PC-9 (cell line): ENCODE measurements at regions not wholly inside any gene's neighbourhood (a gene's known extent, or its start where the extent isn't known, plus 50 kb on each side); places are given as distances from the start of the nearest gene placed in this dataset.

Experiments used
- BruUV-seq: library from RNA; stranded (reverse); fragments of 400-500 nt; replicated peaks from 2 replicates; lab custom pipeline; 2021; lab: Mats Ljungman, UMichigan
- CTCF ChIA-PET: fragments of 300-600 bp; sonication (Branson Sonifier 250); formaldehyde crosslinking; loops from one replicate; lab custom pipeline; 2022; ENCODE audit warnings: antibody characterized with exemption; lab: Charles Lee
- POLR2A ChIA-PET: fragments of 300-600 bp; sonication (Branson Sonifier 250); formaldehyde crosslinking; loops from one replicate; lab custom pipeline; 2022; ENCODE audit warnings: antibody characterized with exemption; ENCODE audit not compliant: unreplicated experiment; lab: Charles Lee
- DNase-seq, 2 experiments: peaks; one replicate each; pipeline versions ENCODE4 v3.0.0 to v3.0.0-alpha.2; 2015 to 2022; ENCODE audit warnings: mixed read lengths in 1 of 2
- H2AFZ ChIP-seq: fragments of 200-600 bp; sonication (generic); 2 replicates; pipeline ENCODE4 v1.8.1; 2017; ENCODE audit warnings: antibody characterized with exemption
- H3F3A ChIP-seq: fragments of 200-600 bp; sonication (generic); 2 replicates; pipeline ENCODE4 v1.8.1; 2017; ENCODE audit warnings: antibody characterized with exemption, mild to moderate bottlenecking, low read depth; ENCODE audit not compliant: insufficient read depth
- H3K27ac ChIP-seq: fragments of 200-600 bp; sonication (generic); 2 replicates; pipeline ENCODE4 v1.6.1; 2016; ENCODE audit warnings: mixed run types
- H3K27me3 ChIP-seq: fragments of 200-600 bp; sonication (generic); 2 replicates; pipeline ENCODE4 v1.6.1; 2016; ENCODE audit warnings: low read depth, mixed run types; ENCODE audit not compliant: insufficient read depth
- H3K36me3 ChIP-seq: fragments of 200-600 bp; sonication (generic); 2 replicates; pipeline ENCODE4 v1.6.1; 2016; ENCODE audit warnings: low read depth, mixed run types
- H3K4me1 ChIP-seq: fragments of 200-600 bp; sonication (generic); replicated peaks from 2 replicates; pipeline ENCODE4 v1.6.1; 2016; ENCODE audit warnings: mixed run types; ENCODE audit not compliant: insufficient read depth
- H3K4me2 ChIP-seq: fragments of 200-600 bp; sonication (generic); 2 replicates; pipeline ENCODE4 v1.6.1; 2017; ENCODE audit warnings: mixed run types
- H3K4me3 ChIP-seq: fragments of 200-600 bp; sonication (generic); 2 replicates; pipeline ENCODE4 v1.6.1; 2016; ENCODE audit warnings: mixed run types
- H3K79me2 ChIP-seq: fragments of 200-600 bp; sonication (generic); 2 replicates; pipeline ENCODE4 v1.6.1; 2017; ENCODE audit warnings: low read depth, mixed run types
- H3K9me2 ChIP-seq: fragments of 200-600 bp; sonication (generic); 2 replicates; pipeline ENCODE4 v1.8.1; 2017; ENCODE audit warnings: mild to moderate bottlenecking; ENCODE audit not compliant: insufficient read depth
- H3K9me3 ChIP-seq: fragments of 200-600 bp; sonication (generic); 2 replicates; pipeline ENCODE4 v1.8.1; 2016; ENCODE audit warnings: low read depth; ENCODE audit not compliant: insufficient read depth
- H4K20me1 ChIP-seq: fragments of 200-600 bp; sonication (generic); 2 replicates; pipeline ENCODE4 v1.8.1; 2017; ENCODE audit not compliant: insufficient read depth
- EZH2 ChIP-seq: fragments of 200-600 bp; sonication (generic); IDR thresholded peaks from 2 replicates; pipeline ENCODE4 v1.8.0; 2017; ENCODE audit warnings: antibody characterized with exemption, low read depth
- intact Hi-C: fragments of 100-400 bp; cut with micrococcal nuclease; formaldehyde crosslinking; loops from one replicate; pipeline ENCODE4 v1.10.0; 2022; ENCODE audit not compliant: unreplicated experiment
- TF ChIP-seq, protein P1 (sequence below): fragments of 200-600 bp; sonication (generic); conservative IDR thresholded peaks from 2 replicates; pipeline ENCODE4 v1.6.1; 2017; ENCODE audit warnings: mixed run types, antibody characterized with exemption, mild to moderate bottlenecking, moderate library complexity

DNA sequence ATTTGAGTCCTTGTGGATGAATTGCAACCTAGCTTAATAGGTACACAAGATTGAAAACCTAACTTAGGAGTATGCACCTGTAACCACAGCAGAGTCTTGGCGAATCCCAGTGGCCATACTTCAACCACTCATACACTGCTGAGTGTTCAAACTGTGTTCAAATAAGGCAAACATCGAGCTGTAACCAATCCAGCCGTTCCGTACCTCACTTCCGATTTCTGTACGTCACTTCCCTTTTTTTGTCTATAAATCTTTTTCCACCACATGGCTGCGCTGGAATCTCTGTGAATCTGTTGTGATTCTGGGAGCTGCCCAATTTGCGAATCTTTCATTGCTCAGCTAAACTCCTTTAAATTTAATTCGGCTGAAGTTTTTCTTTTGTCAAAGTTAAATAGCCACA lies 190.6 kb downstream of the MAF start:
- Histone ChIP-seq H3K4me2 (no peak overlapping the region), H3K27ac (no peak overlapping the region), H3K36me3 (no peaks in the 10 kb centered on the region), H3K9me3 (no peaks in the 10 kb centered on the region), H3K4me1 (no peaks in the 10 kb centered on the region), H3F3A (no peaks in the 10 kb centered on the region), H4K20me1 (no peaks in the 10 kb centered on the region), H3K4me3 (no peak overlapping the region), H3K79me2 (no peaks in the 10 kb centered on the region), H3K9me2 (no peaks in the 10 kb centered on the region), H2AFZ (no peak overlapping the region), H3K27me3 (peaks cover 42% of the 10 kb centered on the region)
- no peak for DNase-seq
- POLR2A ChIA-PET, result no interaction called here
- intact Hi-C loops, result no loop called here
- TF ChIP-seq, protein P1, sequence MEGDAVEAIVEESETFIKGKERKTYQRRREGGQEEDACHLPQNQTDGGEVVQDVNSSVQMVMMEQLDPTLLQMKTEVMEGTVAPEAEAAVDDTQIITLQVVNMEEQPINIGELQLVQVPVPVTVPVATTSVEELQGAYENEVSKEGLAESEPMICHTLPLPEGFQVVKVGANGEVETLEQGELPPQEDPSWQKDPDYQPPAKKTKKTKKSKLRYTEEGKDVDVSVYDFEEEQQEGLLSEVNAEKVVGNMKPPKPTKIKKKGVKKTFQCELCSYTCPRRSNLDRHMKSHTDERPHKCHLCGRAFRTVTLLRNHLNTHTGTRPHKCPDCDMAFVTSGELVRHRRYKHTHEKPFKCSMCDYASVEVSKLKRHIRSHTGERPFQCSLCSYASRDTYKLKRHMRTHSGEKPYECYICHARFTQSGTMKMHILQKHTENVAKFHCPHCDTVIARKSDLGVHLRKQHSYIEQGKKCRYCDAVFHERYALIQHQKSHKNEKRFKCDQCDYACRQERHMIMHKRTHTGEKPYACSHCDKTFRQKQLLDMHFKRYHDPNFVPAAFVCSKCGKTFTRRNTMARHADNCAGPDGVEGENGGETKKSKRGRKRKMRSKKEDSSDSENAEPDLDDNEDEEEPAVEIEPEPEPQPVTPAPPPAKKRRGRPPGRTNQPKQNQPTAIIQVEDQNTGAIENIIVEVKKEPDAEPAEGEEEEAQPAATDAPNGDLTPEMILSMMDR, result no peak
- TF ChIP-seq EZH2, result no peak
- BruUV-seq, result no TSS peak
- CTCF ChIA-PET, result no interaction called here

DNA sequence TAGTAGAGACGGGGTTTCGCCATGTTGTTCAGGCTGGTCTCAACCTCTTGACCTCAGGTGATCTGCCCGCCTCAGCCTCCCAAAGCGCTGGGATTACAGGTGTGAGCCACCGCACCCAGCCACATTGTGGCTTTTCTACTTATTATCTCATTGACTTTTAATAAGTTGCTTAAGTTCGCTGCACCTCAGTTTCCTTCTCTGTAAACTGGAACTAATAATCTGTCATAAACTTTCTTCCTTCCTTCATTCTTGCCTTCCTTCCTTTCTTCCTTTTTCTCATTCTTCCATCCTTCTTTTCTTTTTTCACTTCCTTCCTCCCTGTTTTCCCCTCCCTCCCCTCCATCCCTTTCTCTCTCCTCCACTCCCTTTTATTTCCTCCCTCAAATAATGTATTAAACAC lies 192.2 kb downstream of the MAF start:
- Histone ChIP-seq H3K9me3 (no peaks in the 10 kb centered on the region), H2AFZ (no peak overlapping the region), H3K9me2 (no peaks in the 10 kb centered on the region), H3K27ac (no peak overlapping the region), H3K4me2 (no peak overlapping the region), H3K4me3 (no peak overlapping the region), H3F3A (no peaks in the 10 kb centered on the region), H3K79me2 (no peaks in the 10 kb centered on the region), H3K4me1 (no peaks in the 10 kb centered on the region), H4K20me1 (no peaks in the 10 kb centered on the region), H3K27me3 (peaks cover 40% of the 10 kb centered on the region), H3K36me3 (no peaks in the 10 kb centered on the region)
- no TSS peak for BruUV-seq
- intact Hi-C loops, result no loop called here
- TF ChIP-seq, protein P1, result no peak
- no peak for TF ChIP-seq EZH2
- no peak for DNase-seq
- POLR2A ChIA-PET, result no interaction called here
- CTCF ChIA-PET, result no interaction called here

DNA sequence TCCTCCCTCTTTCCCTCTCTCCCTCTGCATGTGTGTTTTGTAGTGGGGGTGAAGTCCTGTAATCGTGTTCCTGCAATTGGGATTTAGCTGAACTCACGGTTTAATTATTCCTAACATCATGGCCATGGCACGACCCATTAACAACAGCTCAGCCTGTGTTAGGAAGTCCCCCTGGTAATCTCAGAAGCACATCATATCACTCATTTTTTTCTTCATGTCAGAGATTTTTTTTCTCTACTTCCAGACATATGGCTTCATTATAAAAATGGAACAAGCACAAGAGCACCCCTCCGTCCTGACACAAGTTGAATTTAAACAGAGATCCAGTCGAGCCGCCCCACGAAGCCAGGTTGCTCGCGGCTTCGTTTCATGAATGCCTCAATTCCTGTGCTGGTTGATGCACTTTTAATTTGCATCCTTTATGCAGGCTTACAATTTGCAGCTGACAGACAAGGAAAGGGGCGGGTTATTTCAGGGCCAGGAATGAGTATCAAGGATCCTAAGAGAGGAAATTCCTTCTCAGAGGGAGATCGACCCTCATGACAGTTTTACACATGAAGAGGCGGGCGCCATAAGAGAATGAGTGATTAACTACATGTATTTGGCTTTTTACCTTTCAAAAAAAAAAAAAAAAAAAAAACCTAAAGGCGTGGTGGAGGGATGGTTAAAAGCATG lies 192.9 kb downstream of the MAF start:
- intact Hi-C loops, result no loop called here
- no peaks in the 10 kb centered on the region for H3K9me2 ChIP-seq
- no peak overlapping the region for H2AFZ ChIP-seq
- ChIA-PET CTCF (no interaction called here), POLR2A (no interaction called here)
- peaks cover 40% of the 10 kb centered on the region for H3K27me3 ChIP-seq
- no peak for DNase-seq
- no peak for TF ChIP-seq EZH2
- H3K9me3 ChIP-seq, result no peaks in the 10 kb centered on the region
- H3K4me3 ChIP-seq, result no peak overlapping the region
- BruUV-seq, result no TSS peak
- no peaks in the 10 kb centered on the region for H3F3A ChIP-seq
- no peaks in the 10 kb centered on the region for H4K20me1 ChIP-seq
- H3K27ac ChIP-seq, result no peak overlapping the region
- H3K4me2 ChIP-seq, result no peak overlapping the region
- no peaks in the 10 kb centered on the region for H3K79me2 ChIP-seq
- no peaks in the 10 kb centered on the region for H3K36me3 ChIP-seq
- no peaks in the 10 kb centered on the region for H3K4me1 ChIP-seq

DNA sequence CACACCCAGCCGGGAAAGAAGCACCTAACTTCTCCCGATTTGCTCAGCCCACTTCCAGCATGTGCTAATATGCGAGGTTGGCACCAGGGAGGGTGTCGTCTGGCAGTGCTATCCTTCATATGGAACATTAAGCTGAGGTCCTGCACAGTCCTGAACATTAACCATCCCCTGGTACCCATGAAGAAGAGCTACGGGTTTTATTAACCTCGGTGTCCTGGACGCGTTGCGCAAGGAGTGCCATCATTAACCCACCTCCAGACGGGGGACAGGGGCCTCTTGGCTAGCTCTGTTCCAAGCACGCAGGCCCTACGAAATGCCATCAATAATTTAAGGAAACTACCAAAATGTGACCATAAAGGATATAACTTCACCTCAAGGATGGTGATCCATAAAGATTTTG lies 193.5 kb downstream of the MAF start:
- POLR2A ChIA-PET, result no interaction called here
- no peak overlapping the region for H3K27ac ChIP-seq
- BruUV-seq, result no TSS peak
- TF ChIP-seq, protein P1, result no peak
- no peak for TF ChIP-seq EZH2
- no peaks in the 10 kb centered on the region for H3K9me2 ChIP-seq
- no peaks in the 10 kb centered on the region for H3K4me1 ChIP-seq
- H3K4me2 ChIP-seq, result no peak overlapping the region
- intact Hi-C loops, result no loop called here
- H3F3A ChIP-seq, result no peaks in the 10 kb centered on the region
- H3K4me3 ChIP-seq, result no peak overlapping the region
- DNase-seq, result no peak
- H4K20me1 ChIP-seq, result no peaks in the 10 kb centered on the region
- CTCF ChIA-PET, result no interaction called here
- no peaks in the 10 kb centered on the region for H3K36me3 ChIP-seq
- H2AFZ ChIP-seq, result no peak overlapping the region
- H3K9me3 ChIP-seq, result no peaks in the 10 kb centered on the region
- H3K79me2 ChIP-seq, result no peaks in the 10 kb centered on the region
- H3K27me3 ChIP-seq, result peaks cover 40% of the 10 kb centered on the region
